ENCODE measurements at regions not wholly inside any gene's neighbourhood (a gene's known extent, or its start where the extent isn't known, plus 50 kb on each side); places are given as distances from the start of the nearest gene placed in this dataset.

GRCh38 chr18:10300739-10301138, 153.7 kb upstream of the APCDD1 start:
- TF ChIP-seq CTCF (IDR thresholded peaks at IDR 0.05; ENCODE audit: insufficient read depth, low read length), result no peak
- no peak for TF ChIP-seq GABPA (IDR thresholded peaks at IDR 0.05; ENCODE audit: low read depth)

Data from HL-60 (cell line).